ENCODE measurements at regions not wholly inside any gene's neighbourhood (a gene's known extent, or its start where the extent isn't known, plus 50 kb on each side); places are given as distances from the start of the nearest gene placed in this dataset.

DNA sequence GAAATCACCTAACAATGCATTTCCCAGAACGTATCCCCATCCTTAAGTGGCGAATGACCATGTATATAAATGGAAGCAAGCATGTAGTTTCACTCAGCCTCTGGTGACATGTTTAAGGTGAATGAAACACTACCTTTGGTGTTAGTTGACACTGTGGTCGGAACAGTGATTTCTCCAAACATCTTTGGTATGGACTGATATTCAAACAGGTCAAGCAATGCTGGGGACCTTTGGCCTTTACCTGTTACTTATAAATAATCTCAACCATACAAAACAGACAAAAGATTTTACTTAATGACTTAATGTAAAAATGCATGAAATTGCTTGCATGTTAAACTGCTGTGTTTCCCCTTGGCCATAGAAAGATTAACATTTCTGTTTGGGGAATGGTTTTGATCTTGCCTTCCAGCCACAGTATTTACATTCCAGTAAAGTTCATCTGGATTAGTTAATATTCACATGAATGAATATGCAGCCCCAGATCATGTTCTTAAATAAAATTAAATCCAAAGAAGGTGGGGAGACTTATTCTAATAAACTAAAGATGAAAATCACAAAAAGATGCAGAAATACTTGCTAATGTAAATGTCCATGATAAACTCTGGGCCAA is 74.4 kb upstream of the HES1 start:
- TF ChIP-seq, protein P1, sequence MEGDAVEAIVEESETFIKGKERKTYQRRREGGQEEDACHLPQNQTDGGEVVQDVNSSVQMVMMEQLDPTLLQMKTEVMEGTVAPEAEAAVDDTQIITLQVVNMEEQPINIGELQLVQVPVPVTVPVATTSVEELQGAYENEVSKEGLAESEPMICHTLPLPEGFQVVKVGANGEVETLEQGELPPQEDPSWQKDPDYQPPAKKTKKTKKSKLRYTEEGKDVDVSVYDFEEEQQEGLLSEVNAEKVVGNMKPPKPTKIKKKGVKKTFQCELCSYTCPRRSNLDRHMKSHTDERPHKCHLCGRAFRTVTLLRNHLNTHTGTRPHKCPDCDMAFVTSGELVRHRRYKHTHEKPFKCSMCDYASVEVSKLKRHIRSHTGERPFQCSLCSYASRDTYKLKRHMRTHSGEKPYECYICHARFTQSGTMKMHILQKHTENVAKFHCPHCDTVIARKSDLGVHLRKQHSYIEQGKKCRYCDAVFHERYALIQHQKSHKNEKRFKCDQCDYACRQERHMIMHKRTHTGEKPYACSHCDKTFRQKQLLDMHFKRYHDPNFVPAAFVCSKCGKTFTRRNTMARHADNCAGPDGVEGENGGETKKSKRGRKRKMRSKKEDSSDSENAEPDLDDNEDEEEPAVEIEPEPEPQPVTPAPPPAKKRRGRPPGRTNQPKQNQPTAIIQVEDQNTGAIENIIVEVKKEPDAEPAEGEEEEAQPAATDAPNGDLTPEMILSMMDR (IDR thresholded peaks at IDR 0.05): no peak
- TF ChIP-seq EP300 (IDR thresholded peaks at IDR 0.05) (no peak), POLR2A (IDR thresholded peaks at IDR 0.05) (no peak)

All from stomach (tissue), 4 donors.